Upper lobe of right lung (tissue), 1 donor: ENCODE measurements at regions not wholly inside any gene's neighbourhood (a gene's known extent, or its start where the extent isn't known, plus 50 kb on each side); places are given as distances from the start of the nearest gene placed in this dataset.

Experiments
- ATAC-seq: fragments of 200-7000 bp; cut with Tn5 transposase; one replicate; pipeline ENCODE4 v1.9.1; 2020; ENCODE audit warnings: mild to moderate bottlenecking, moderate library complexity
- DNase-seq: peaks from one replicate; pipeline ENCODE4 v3.0.0-alpha.2; 2020
- H3K27ac ChIP-seq: fragments of 200-600 bp; one replicate; pipeline ENCODE4 v1.8.0; 2022
- H3K27me3 ChIP-seq: fragments of 200-600 bp; one replicate; pipeline ENCODE4 v1.8.0; 2022; ENCODE audit warnings: mild to moderate bottlenecking
- H3K36me3 ChIP-seq: fragments of 200-600 bp; one replicate; pipeline ENCODE4 v1.8.0; 2022
- H3K4me1 ChIP-seq: fragments of 200-600 bp; one replicate; pipeline ENCODE4 v1.8.0; 2022
- H3K4me3 ChIP-seq: fragments of 200-600 bp; one replicate; pipeline ENCODE4 v1.8.0; 2022; ENCODE audit warnings: mild to moderate bottlenecking
- H3K9me3 ChIP-seq: fragments of 200-600 bp; one replicate; pipeline ENCODE4 v1.8.0; 2022
- CTCF ChIP-seq: fragments of 200-600 bp; IDR thresholded peaks from one replicate; pipeline ENCODE4 v1.8.0; 2022; ENCODE audit warnings: antibody characterized with exemption
- intact Hi-C: fragments of 100-400 bp; cut with DNase I; formaldehyde crosslinking; loops from one replicate; pipeline ENCODE4 v1.11.0; 2022
- donor health status: DM: no; HTN: yes; CAD: no; lungs with severe emphysema.

GRCh38 chr7:91550931-91551330, 286.7 kb downstream of the FZD1 start:
- H3K36me3 ChIP-seq = no peaks in the 10 kb centered on the region
- H3K27ac ChIP-seq = no peak overlapping the region
- no peak overlapping the region for H3K4me3 ChIP-seq
- DNase-seq = no peak
- H3K9me3 ChIP-seq = no peaks in the 10 kb centered on the region
- no peak for TF ChIP-seq CTCF
- H3K4me1 ChIP-seq = no peaks in the 10 kb centered on the region
- H3K27me3 ChIP-seq = no peaks in the 10 kb centered on the region
- ATAC-seq = no peak
- intact Hi-C loops = no loop called here

- Histone ChIP-seq H3K4me3 (no peak overlapping the region), H3K36me3 (no peaks in the 10 kb centered on the region), H3K27ac (no peak overlapping the region), H3K9me3 (no peaks in the 10 kb centered on the region), H3K27me3 (no peaks in the 10 kb centered on the region), H3K4me1 (no peaks in the 10 kb centered on the region)
- intact Hi-C loops = no loop called here
- ATAC-seq = no peak
- no peak for TF ChIP-seq CTCF
- DNase-seq = no peak
Measured at GRCh38 chr7:91551377-91552175, 287.3 kb downstream of the FZD1 start.

GRCh38 chr7:91553410-91553895, 289.2 kb downstream of the FZD1 start:
- DNase-seq (no peak), ATAC-seq (no peak)
- Histone ChIP-seq H3K27ac (no peak overlapping the region), H3K4me1 (no peaks in the 10 kb centered on the region), H3K9me3 (no peaks in the 10 kb centered on the region), H3K4me3 (no peak overlapping the region), H3K27me3 (no peaks in the 10 kb centered on the region), H3K36me3 (no peaks in the 10 kb centered on the region)
- no peak for TF ChIP-seq CTCF
- intact Hi-C loops = no loop called here

GRCh38 chr7:91554883-91555282, 290.6 kb downstream of the FZD1 start:
- Histone ChIP-seq H3K4me1 (no peaks in the 10 kb centered on the region), H3K36me3 (no peaks in the 10 kb centered on the region), H3K27me3 (no peaks in the 10 kb centered on the region), H3K27ac (no peak overlapping the region), H3K9me3 (no peaks in the 10 kb centered on the region), H3K4me3 (no peak overlapping the region)
- ATAC-seq (no peak), DNase-seq (no peak)
- no peak for TF ChIP-seq CTCF
- intact Hi-C loops = no loop called here

- TF ChIP-seq CTCF = no peak
- H3K27me3 ChIP-seq = no peaks in the 10 kb centered on the region
- H3K36me3 ChIP-seq = no peaks in the 10 kb centered on the region
- no peaks in the 10 kb centered on the region for H3K9me3 ChIP-seq
- no peak for ATAC-seq
- no peak overlapping the region for H3K27ac ChIP-seq
- no peak for DNase-seq
- intact Hi-C loops = no loop called here
- H3K4me3 ChIP-seq = no peak overlapping the region
- no peaks in the 10 kb centered on the region for H3K4me1 ChIP-seq
Measured at GRCh38 chr7:91556239-91556638, 292.0 kb downstream of the FZD1 start.
